SK-N-MC (cell line): ENCODE measurements at regions not wholly inside any gene's neighbourhood (a gene's known extent, or its start where the extent isn't known, plus 50 kb on each side); places are given as distances from the start of the nearest gene placed in this dataset.

ENCODE experiments used
- DNase-seq: peaks from one replicate; pipeline ENCODE4 v3.0.0-alpha.2; 2011; ENCODE audit warnings: low read depth, low spot score
- H3K27ac ChIP-seq: fragments of 200-600 bp; sonication (generic); 2 replicates; pipeline ENCODE4 v1.5.1; 2016; ENCODE audit warnings: mixed run types
- H3K36me3 ChIP-seq: fragments of 200-600 bp; sonication (generic); 2 replicates; pipeline ENCODE4 v1.6.1; 2017; ENCODE audit warnings: antibody characterized with exemption, low read length, mixed read lengths; ENCODE audit not compliant: insufficient read depth
- H3K4me3 ChIP-seq: fragments of 200-600 bp; sonication (generic); 2 replicates; pipeline ENCODE4 v1.5.1; 2016
- H3K9ac ChIP-seq: fragments of 200-600 bp; sonication (generic); 2 replicates; pipeline ENCODE4 v1.8.0; 2017; ENCODE audit warnings: mixed run types, mixed read lengths; ENCODE audit not compliant: insufficient read length
- H3K9me3 ChIP-seq: fragments of 200-600 bp; sonication (generic); 2 replicates; pipeline ENCODE4 v1.6.1; 2017; ENCODE audit warnings: low read depth, mild to moderate bottlenecking, antibody characterized with exemption, low read length, moderate library complexity, mixed read lengths
- EZH2 ChIP-seq: fragments of 200-600 bp; sonication (generic); IDR thresholded peaks from one replicate; pipeline ENCODE4 v1.6.1; 2017; ENCODE audit warnings: antibody characterized with exemption
- FOXP2 ChIP-seq: optimal IDR thresholded peaks from 2 replicates; pipeline ENCODE3; 2011; ENCODE audit warnings: mild to moderate bottlenecking, moderate library complexity; ENCODE audit not compliant: insufficient read depth; ENCODE audit errors: extremely low read length, control extremely low read depth
- POLR2AphosphoS5 ChIP-seq: IDR thresholded peaks from 2 replicates; pipeline ENCODE4 v1.6.1; 2012; ENCODE audit warnings: mild to moderate bottlenecking, low read depth, low read length, borderline replicate concordance

DNA sequence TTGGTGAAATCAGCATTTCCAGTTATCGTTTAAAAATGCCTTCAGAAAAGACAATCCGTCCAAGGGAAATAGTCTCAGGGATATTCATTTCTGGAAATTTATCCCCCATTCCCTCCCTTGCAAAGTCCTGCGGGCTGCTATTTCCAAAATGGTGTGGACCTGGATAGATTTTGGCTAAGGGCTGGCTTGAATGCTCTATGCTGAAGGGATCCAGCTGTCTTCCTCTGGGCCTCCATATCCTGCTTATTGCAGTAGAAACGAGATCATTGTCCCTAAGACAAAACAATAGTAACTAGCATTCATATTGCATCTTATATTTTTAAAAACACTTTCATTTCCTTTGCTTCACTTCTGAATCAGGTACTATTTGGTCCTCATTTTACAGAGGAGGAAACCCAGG, 129.9 kb downstream of the ANKRD60 start:
- no peak overlapping the region for H3K27ac ChIP-seq
- H3K9ac ChIP-seq, result no peak overlapping the region
- no peak for DNase-seq
- H3K9me3 ChIP-seq, result no peaks in the 10 kb centered on the region
- TF ChIP-seq FOXP2, result no peak
- TF ChIP-seq POLR2AphosphoS5, result no peak
- no peak for TF ChIP-seq EZH2
- H3K4me3 ChIP-seq, result no peak overlapping the region
- H3K36me3 ChIP-seq, result no peaks in the 10 kb centered on the region

- no peaks in the 10 kb centered on the region for H3K9me3 ChIP-seq
- H3K9ac ChIP-seq, result no peak overlapping the region
- no peak overlapping the region for H3K4me3 ChIP-seq
- H3K27ac ChIP-seq, result no peak overlapping the region
- no peak for DNase-seq
- TF ChIP-seq EZH2 (no peak), FOXP2 (no peak), POLR2AphosphoS5 (no peak)
- no peaks in the 10 kb centered on the region for H3K36me3 ChIP-seq
These were observed 130.5 kb downstream of the ANKRD60 start for GRCh38 chr20:58097943-58098342.

- DNase-seq, result no peak
- Histone ChIP-seq H3K36me3 (no peaks in the 10 kb centered on the region), H3K9me3 (no peaks in the 10 kb centered on the region), H3K9ac (no peak overlapping the region), H3K4me3 (no peak overlapping the region), H3K27ac (no peak overlapping the region)
- TF ChIP-seq EZH2 (no peak), POLR2AphosphoS5 (no peak), FOXP2 (no peak)
These were observed 131.0 kb downstream of the ANKRD60 start for GRCh38 chr20:58097429-58097828.

DNA sequence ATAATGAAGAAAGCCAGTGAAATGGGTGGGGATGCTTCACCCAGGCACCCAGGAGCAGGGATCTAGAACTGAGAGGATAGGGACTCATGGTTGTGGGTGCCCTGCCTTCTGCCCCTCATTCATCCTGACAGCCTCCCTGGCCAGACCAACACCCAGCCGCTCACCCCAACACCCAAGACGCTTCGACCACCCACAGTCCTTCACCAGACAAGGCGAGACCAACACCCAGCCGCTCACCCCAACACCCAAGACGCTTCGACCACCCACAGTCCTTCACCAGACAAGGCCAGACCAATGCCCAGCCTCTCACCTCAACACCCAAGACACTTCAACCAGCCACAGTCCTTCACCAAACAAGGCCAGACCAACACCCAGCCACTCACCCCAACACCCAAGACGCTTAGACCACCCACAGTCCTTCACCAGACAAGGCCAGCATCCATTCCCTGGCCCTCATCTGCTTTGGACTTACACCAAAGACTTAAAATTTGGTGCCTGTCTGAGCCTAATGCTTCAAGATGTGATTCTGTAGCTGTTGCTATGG, 131.5 kb downstream of the ANKRD60 start:
- Histone ChIP-seq H3K36me3 (no peaks in the 10 kb centered on the region), H3K9ac (no peak overlapping the region), H3K27ac (no peak overlapping the region), H3K9me3 (no peaks in the 10 kb centered on the region), H3K4me3 (no peak overlapping the region)
- DNase-seq, result no peak
- TF ChIP-seq POLR2AphosphoS5, result no peak
- no peak for TF ChIP-seq FOXP2
- no peak for TF ChIP-seq EZH2

GRCh38 chr20:58094698-58095097, 133.8 kb downstream of the ANKRD60 start:
- Histone ChIP-seq H3K9ac (no peak overlapping the region), H3K27ac (no peak overlapping the region), H3K36me3 (no peaks in the 10 kb centered on the region), H3K4me3 (no peak overlapping the region), H3K9me3 (no peaks in the 10 kb centered on the region)
- DNase-seq, result no peak
- TF ChIP-seq FOXP2, result no peak

- Histone ChIP-seq H3K4me3 (no peak overlapping the region), H3K9me3 (no peaks in the 10 kb centered on the region), H3K9ac (no peak overlapping the region), H3K27ac (no peak overlapping the region), H3K36me3 (no peaks in the 10 kb centered on the region)
- DNase-seq, result no peak
- TF ChIP-seq EZH2 (no peak), POLR2AphosphoS5 (no peak), FOXP2 (no peak)
These were observed 134.3 kb downstream of the ANKRD60 start for GRCh38 chr20:58094160-58094559.

DNA sequence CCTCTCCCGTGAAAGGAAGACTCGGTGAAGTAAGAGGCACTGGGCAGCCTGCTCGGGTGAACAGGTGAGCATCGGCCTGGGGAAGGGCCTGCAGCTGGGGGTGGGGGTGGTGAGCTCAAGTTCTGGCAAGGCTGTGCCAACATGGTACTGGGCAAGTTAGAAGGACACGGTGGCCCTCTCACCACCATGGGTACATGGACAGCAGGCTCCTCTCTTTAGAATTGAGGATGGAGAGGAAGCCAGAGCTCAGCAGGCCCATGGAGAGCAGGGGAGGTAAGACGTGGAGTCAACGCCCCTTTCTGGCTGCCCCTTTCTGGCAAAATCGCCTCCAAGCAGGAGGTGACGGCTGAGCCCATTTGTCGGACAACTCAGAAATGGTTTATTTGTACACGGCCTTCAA, 135.6 kb downstream of the ANKRD60 start:
- Histone ChIP-seq H3K36me3 (no peaks in the 10 kb centered on the region), H3K9ac (no peak overlapping the region), H3K4me3 (no peak overlapping the region), H3K9me3 (no peaks in the 10 kb centered on the region), H3K27ac (no peak overlapping the region)
- DNase-seq, result no peak
- TF ChIP-seq POLR2AphosphoS5 (no peak), FOXP2 (no peak), EZH2 (no peak)

DNA sequence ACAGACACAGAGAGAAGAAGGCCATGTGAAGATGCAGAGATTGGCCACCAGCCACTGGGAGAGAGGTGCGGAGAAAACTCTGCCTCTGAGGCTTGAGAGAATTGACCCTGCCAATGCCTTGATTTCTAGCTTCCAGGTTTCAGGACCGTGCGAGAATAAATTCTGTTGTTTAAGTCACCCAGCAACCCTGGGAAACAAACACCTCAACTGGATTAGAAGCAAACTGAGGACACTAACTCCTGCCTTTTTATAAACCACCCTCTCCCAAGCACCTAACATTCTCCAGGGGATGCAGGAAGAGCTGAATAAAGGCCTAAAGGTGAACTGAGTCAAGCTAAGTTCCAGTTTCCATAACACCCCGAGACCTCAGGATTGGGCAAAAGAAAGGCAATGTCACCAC, 136.1 kb downstream of the ANKRD60 start:
- no peaks in the 10 kb centered on the region for H3K36me3 ChIP-seq
- H3K9ac ChIP-seq, result no peak overlapping the region
- TF ChIP-seq FOXP2 (no peak), EZH2 (no peak), POLR2AphosphoS5 (no peak)
- H3K9me3 ChIP-seq, result no peaks in the 10 kb centered on the region
- no peak overlapping the region for H3K27ac ChIP-seq
- DNase-seq, result no peak
- H3K4me3 ChIP-seq, result no peak overlapping the region

GRCh38 chr20:58091810-58092209, 136.6 kb downstream of the ANKRD60 start:
- Histone ChIP-seq H3K9ac (no peak overlapping the region), H3K27ac (no peak overlapping the region), H3K36me3 (no peaks in the 10 kb centered on the region), H3K9me3 (no peaks in the 10 kb centered on the region), H3K4me3 (no peak overlapping the region)
- DNase-seq, result no peak
- TF ChIP-seq POLR2AphosphoS5 (no peak), EZH2 (no peak), FOXP2 (no peak)
